Renal cortex interstitium (tissue), 11 donors: ENCODE measurements at regions not wholly inside any gene's neighbourhood (a gene's known extent, or its start where the extent isn't known, plus 50 kb on each side); places are given as distances from the start of the nearest gene placed in this dataset.
"Not testable (repeated sequence)": the region's sequence is repeated elsewhere in the genome, so short reads cannot be mapped to it uniquely, and the experiment has no call there.

ENCODE experiments used
- DNase-seq, 11 donors: peaks; one replicate each; pipeline ENCODE4 v3.0.0-alpha.2; 2013; ENCODE audit warnings: low read depth in 9 of 11, low spot score in 4 of 11; ENCODE audit errors: extremely low read depth in 1 of 11

DNA sequence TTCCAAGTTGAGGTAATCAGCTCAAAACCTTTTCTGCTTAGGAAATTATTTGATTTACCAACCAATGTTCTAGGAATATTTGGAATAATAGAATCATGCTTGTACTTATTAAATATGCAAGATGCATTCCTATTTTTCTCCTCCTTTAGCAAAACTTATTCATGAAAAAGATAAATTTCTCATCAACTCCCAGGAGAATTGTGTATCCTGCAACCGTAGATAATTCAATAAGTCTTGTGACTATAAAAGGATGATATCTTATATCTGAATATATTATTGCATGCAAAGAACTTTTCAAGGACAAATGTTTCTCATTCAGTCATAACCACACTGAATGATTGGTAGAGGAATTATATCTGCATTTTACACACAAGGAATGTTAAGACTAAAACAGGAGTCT lies 84.9 kb upstream of the CCNG1 start:
- no peak for DNase-seq

DNA sequence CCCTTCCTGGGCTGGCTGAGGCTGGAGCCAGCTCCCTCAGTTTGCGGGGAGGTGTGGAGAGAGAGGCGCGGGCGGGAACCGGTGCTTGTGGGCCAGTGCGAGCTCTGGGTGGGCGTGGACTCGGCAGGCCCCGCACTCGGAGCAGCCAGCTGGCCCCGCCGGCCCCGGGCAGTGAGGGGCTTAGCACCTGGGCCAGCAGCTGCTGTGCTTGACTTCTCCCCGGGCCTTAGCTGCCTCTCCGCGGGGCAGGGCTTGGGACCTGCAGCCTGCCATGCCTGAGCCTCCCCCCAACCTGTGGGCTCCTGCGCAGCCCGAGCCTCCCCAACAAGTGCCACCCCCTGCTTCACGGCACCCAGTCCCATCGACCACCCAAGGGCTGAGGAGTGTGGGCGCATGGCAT lies 81.6 kb upstream of the CCNG1 start:
- DNase-seq, result not testable (repeated sequence)

GRCh38 chr5:163357636-163358035 lies 79.8 kb upstream of the CCNG1 start:
- no peak for DNase-seq

- no peak for DNase-seq
Observed at GRCh38 chr5:163360656-163361055, 76.7 kb upstream of the CCNG1 start.

- no peak for DNase-seq
Observed at GRCh38 chr5:163361450-163361849, 75.9 kb upstream of the CCNG1 start.

DNA sequence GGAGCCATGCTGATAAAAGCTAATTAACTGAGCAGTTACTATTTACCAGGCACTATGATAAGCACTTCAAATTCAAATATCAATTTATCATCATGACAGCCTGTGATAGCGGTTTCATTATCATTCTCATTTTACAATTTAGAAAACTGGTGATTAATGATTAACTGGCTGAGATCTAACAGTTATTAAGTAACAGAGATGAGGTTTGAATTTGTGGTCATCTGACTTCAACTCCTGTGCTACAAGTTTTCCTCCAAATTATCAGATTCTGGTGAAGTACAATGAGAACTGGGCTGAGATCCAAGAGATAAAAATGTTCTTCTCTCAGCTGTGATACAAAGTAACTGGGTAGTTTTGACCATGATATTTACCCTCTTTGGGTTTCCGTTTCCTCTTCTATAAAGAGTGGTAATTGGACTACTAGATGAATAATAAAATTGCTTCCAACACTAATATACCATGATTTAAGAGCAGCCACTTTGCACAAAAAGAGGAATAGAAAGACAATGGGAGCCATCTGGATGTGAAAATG lies 74.5 kb upstream of the CCNG1 start:
- no peak for DNase-seq

DNA sequence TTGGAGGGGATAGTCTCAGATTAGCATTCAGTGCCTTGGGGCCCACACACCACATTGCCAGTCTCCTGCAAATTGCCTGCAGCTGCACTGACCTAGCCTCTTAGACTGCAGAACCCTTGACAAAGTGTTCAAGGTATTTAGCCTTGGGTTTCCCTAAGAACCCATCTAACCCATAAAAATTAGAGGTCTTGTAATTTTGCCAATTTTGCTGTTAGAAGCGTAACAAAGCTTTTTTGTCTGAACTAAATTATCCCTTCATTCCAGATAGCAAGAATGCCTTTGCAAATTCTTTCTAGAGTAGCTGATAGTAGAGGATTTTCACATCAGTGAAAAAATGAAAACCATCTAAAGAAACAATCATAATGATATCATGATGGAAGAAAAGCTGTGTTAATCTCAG lies 74.0 kb upstream of the CCNG1 start:
- no peak for DNase-seq

GRCh38 chr5:163366757-163367156 lies 70.6 kb upstream of the CCNG1 start:
- no peak for DNase-seq

GRCh38 chr5:163369776-163370385 lies 67.5 kb upstream of the CCNG1 start:
- DNase-seq, result no peak

DNA sequence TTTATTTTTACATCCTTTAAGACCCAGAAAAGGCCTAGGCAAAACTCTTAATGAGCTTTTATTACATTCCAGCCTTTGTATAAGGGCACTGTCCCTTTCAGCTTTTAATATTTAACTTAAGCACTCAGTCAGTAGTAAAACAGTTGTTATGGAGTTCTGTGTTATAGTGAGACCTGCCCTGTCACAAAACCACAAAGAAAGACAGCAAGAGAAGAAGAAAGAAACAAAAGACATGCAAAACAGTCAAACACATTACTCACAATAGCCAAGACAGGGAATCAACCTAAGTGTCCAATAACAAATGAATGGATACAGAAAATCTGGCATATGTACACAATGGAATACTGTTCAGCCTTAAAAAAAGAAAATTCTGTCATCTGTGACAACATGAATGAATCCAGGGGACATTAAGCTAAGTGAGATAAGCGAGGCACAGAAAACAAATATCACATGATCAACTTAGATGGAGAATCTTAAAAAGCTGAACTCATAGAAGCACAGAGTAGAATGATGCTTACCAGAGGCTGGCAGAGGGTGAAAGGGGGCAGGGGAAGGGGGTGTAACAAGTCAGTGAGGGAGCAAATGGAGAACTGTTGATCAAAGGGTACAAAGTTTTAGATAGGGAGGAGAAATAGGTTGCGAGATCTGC lies 63.8 kb upstream of the CCNG1 start:
- no peak for DNase-seq

- no peak for DNase-seq
Observed at GRCh38 chr5:163377982-163378381, 59.4 kb upstream of the CCNG1 start.

- no peak for DNase-seq
Observed at GRCh38 chr5:163379298-163380155, 57.9 kb upstream of the CCNG1 start.

GRCh38 chr5:163381832-163382231 lies 55.6 kb upstream of the CCNG1 start:
- DNase-seq, result no peak

GRCh38 chr5:163383754-163384153 lies 53.6 kb upstream of the CCNG1 start:
- no peak for DNase-seq

DNA sequence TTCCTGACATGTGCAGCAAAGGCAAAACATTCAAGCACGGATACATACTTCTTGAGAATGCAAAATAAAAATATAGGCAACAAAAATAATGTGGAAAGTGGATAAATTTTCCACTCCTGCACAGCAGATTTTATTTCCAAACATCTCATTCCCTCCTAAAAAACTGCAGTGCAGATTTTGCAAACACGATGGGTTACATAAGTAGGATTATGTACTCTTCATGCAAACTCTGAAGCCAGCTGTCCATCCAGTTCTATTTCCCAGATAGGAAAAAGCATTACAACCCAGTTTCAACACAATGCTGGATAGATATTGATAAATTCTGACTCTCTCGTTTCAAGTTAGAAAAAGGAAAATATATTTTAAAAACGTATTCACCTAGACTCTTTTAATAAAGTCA lies 52.7 kb upstream of the CCNG1 start:
- no peak for DNase-seq

DNA sequence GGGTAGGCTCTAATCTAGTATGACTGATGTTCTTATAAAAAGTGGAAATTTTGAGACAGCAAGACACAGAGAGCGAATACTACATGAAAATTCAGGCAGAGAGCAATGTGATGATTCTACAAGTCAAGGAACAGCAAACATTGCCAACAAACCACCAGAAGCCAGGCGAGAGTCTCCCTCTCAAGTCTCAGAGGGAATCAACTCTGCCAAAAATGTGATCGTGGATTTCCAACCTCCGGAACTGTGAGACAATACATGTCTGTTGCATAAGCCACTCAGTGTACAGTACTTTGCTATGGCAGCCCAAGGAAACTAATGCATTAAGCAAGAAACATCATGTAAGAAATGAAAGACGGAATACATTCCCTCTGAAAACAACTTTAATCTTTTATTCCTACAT lies 52.1 kb upstream of the CCNG1 start:
- no peak for DNase-seq

GRCh38 chr5:163385824-163386223 lies 51.6 kb upstream of the CCNG1 start:
- DNase-seq, result no peak

- no peak for DNase-seq
Observed at GRCh38 chr5:163386352-163386751, 51.0 kb upstream of the CCNG1 start.

GRCh38 chr5:163387589-163388343 lies 49.6 kb upstream of the CCNG1 start:
- DNase-seq, result no peak
